ENCODE measurements at regions not wholly inside any gene's neighbourhood (a gene's known extent, or its start where the extent isn't known, plus 50 kb on each side); places are given as distances from the start of the nearest gene placed in this dataset.

GRCh38 chr7:20958572-20958971, 171.9 kb upstream of the SP8 start:
- TF ChIP-seq CTCF (IDR thresholded peaks at IDR 0.05) (no peak), EZH2 (IDR thresholded peaks at IDR 0.05) (no peak), EZH2phosphoT487 (IDR thresholded peaks at IDR 0.05) (no peak)

All from neural progenitor cell (in vitro differentiated cells).